Prostate gland (tissue), 2 donors: ENCODE measurements at regions not wholly inside any gene's neighbourhood (a gene's known extent, or its start where the extent isn't known, plus 50 kb on each side); places are given as distances from the start of the nearest gene placed in this dataset.

Experiments
- CTCF ChIP-seq, 4 experiments: fragments of 200-600 bp in 2 of 4; fragments of 450-650 bp in 2 of 4; sonication (generic) in 2 of 4; IDR thresholded peaks; 1 replicate in 3 of 4; 2 replicates in 1 of 4; pipeline ENCODE4 v1.5.1; 2016 to 2019; ENCODE audit warnings: antibody characterized with exemption in 4 of 4, mild to moderate bottlenecking in 2 of 4, moderate library complexity in 2 of 4
- POLR2A ChIP-seq: fragments of 450-650 bp; IDR thresholded peaks from one replicate; pipeline ENCODE4 v1.6.1; 2016; ENCODE audit warnings: antibody characterized with exemption, mild to moderate bottlenecking
- POLR2AphosphoS5 ChIP-seq: sonication (generic); formaldehyde crosslinking; IDR thresholded peaks from one replicate; pipeline ENCODE4 v1.6.1; 2017; ENCODE audit warnings: antibody characterized with exemption

GRCh38 chr4:81826335-81826734 lies 354.6 kb upstream of the RASGEF1B start:
- TF ChIP-seq CTCF (IDR thresholded peaks at IDR 0.05) = no peak
- TF ChIP-seq POLR2AphosphoS5 = no peak
- no peak for TF ChIP-seq POLR2A
